K562 (cell line): ENCODE measurements at regions not wholly inside any gene's neighbourhood (a gene's known extent, or its start where the extent isn't known, plus 50 kb on each side); places are given as distances from the start of the nearest gene placed in this dataset.
"Not testable (repeated sequence)": the region's sequence is repeated elsewhere in the genome, so short reads cannot be mapped to it uniquely, and the experiment has no call there.

ENCODE experiments used
- AFF4 ChIP-seq: sonication (generic); formaldehyde crosslinking; IDR thresholded peaks from 2 replicates; pipeline ENCODE4 v1.8.0; 2023; ENCODE audit warnings: mild to moderate bottlenecking, missing genetic modification reagents
- CTCF ChIP-seq, 3 experiments: IDR thresholded peaks in 2 of 3; conservative IDR thresholded peaks in 1 of 3; 2 replicates each; pipeline ENCODE4 v1.5.1; 2011 to 2012; ENCODE audit warnings: low read length in 3 of 3, mild to moderate bottlenecking in 3 of 3, control low read depth in 2 of 3, improper control_type of control experiment in 1 of 3, inconsistent platforms in 1 of 3, low read depth in 1 of 3, mixed read lengths in 1 of 3, moderate library complexity in 1 of 3; ENCODE audit not compliant: insufficient read depth in 2 of 3
- ELF1 ChIP-seq: fragments of 200-800 bp; sonication (Bioruptor generic); IDR thresholded peaks from 2 replicates; pipeline ENCODE4 v1.6.1; 2016; ENCODE audit warnings: missing genetic modification characterization, missing compliant biosample characterization
- GATA2 ChIP-seq: sonication (generic); formaldehyde crosslinking; IDR thresholded peaks from 2 replicates; pipeline ENCODE4 v1.4.0; 2020; ENCODE audit warnings: mild to moderate bottlenecking, missing genetic modification reagents
- MAFK ChIP-seq: IDR thresholded peaks from 2 replicates; pipeline ENCODE4 v1.6.1; 2011; ENCODE audit warnings: low read length, improper control_type of control experiment
- MYC ChIP-seq, 2 experiments: fragments of 250-450 bp in 1 of 2; sonication (Bioruptor Pico) in 1 of 2; IDR thresholded peaks; 2 replicates each; pipeline versions ENCODE4 v1.5.1 to v1.6.1; 2012 to 2021; ENCODE audit warnings: low read depth in 2 of 2, borderline replicate concordance in 1 of 2, improper control_type of control experiment in 1 of 2, low read length in 1 of 2, mild to moderate bottlenecking in 1 of 2, moderate library complexity in 1 of 2
- NR3C1 ChIP-seq: sonication (generic); formaldehyde crosslinking; IDR thresholded peaks from 2 replicates; pipeline ENCODE4 v1.8.1; 2022; ENCODE audit warnings: missing genetic modification reagents
- POLR3A ChIP-seq: IDR thresholded peaks from 2 replicates; pipeline ENCODE4 v1.6.1; 2011; ENCODE audit warnings: borderline replicate concordance, mild to moderate bottlenecking, moderate library complexity; ENCODE audit not compliant: insufficient read length, insufficient read depth; ENCODE audit errors: extremely low read depth
- RFX1 ChIP-seq: fragments of 450-650 bp; IDR thresholded peaks from 2 replicates; pipeline ENCODE4 v1.6.1; 2016; ENCODE audit warnings: mild to moderate bottlenecking, moderate library complexity
- SIN3B ChIP-seq: fragments of 450-650 bp; IDR thresholded peaks from 2 replicates; pipeline ENCODE4 v1.6.1; 2017; ENCODE audit warnings: low read depth, mild to moderate bottlenecking, moderate library complexity
- THAP7 ChIP-seq: fragments of 250-450 bp; sonication (Bioruptor Pico); IDR thresholded peaks from 2 replicates; pipeline ENCODE4 v1.5.0; 2021
- USF1 ChIP-seq: sonication (generic); formaldehyde crosslinking; IDR thresholded peaks from 2 replicates; pipeline ENCODE4 v1.9.0; 2022; ENCODE audit warnings: mild to moderate bottlenecking, missing genetic modification reagents

DNA sequence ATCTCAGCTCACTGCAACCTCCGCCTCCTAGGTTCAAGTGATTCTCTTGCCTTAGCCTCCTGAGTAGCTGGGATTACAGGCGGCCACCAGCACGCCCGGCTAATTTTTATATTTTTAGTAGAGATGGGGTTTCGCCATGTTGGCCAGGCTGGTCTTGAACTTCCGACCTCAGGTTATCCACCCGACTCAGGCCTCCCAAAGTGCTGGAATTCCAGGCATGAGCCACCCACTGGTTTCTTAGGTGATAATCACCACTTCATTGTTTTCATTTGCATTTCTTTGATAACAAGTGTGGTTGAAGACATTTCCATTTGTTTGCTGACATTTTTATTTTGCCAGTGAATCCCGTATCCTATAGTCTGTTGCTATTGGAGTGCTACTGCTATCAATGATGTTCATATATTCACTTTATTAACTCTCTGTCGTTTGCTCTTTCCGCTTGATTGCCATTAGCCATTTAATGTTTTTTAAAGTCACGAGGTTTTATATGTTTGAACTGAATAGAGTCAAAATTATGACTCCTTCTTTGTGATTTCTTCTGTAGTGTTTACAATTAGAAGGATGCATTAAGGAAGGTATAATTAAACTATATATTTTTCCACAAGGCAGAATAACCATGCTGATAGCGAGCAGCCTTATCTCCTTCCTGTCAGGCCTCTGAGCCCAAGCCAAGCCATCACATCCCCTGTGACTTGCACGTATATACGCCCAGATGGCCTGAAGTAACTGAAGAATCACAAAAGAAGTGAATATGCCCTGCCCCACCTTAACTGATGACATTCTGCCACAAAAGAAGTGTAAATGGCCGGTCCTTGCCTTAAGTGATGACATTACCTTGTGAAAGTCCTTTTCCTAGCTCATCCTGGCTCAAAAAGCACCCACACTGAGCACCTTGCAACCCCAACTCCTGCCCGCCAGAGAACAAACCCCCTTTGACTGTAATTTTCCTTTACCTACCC is 87.3 kb upstream of the DAPK1 start:
- not testable (repeated sequence) for TF ChIP-seq AFF4; NR3C1; CTCF (IDR thresholded peaks at IDR 0.05 in 2 of 3, conservative IDR thresholded peaks at IDR 0.05 in 1 of 3; ENCODE audit: insufficient read depth in 2 of 3, low read depth in 1 of 3, low read length in 3 of 3); SIN3B; ELF1 (tag); MAFK; USF1 (CRISPR knock-in tag); POLR3A; MYC (IDR thresholded peaks at IDR 0.05; ENCODE audit: low read depth, low read length); MYC (CRISPR knock-in tag; IDR thresholded peaks at IDR 0.05; ENCODE audit: borderline replicate concordance, low read depth); THAP7
- TF ChIP-seq RFX1 (peak; percentile 70), GATA2 (CRISPR knock-in tag) (peak; percentile 52; the same call in 1 of the 2 replicates)
